LNCaP clone FGC (cell line): ENCODE measurements at regions not wholly inside any gene's neighbourhood (a gene's known extent, or its start where the extent isn't known, plus 50 kb on each side); places are given as distances from the start of the nearest gene placed in this dataset.
"Not testable (repeated sequence)": the region's sequence is repeated elsewhere in the genome, so short reads cannot be mapped to it uniquely, and the experiment has no call there.

Experiments
- DNase-seq: peaks from one replicate; pipeline ENCODE4 v3.0.0-alpha.2; 2011; ENCODE audit warnings: low read depth
- H3K4me3 ChIP-seq: 2 replicates; pipeline ENCODE4 v1.5.1; 2011; ENCODE audit warnings: mild to moderate bottlenecking, low read depth, low read length, control low read depth
- TF ChIP-seq, protein P1 (sequence below): IDR thresholded peaks from 2 replicates; pipeline ENCODE4 v1.5.1; 2012; ENCODE audit warnings: mild to moderate bottlenecking; ENCODE audit not compliant: control insufficient read depth, insufficient read depth; ENCODE audit errors: extremely low read depth

- TF ChIP-seq, protein P1, sequence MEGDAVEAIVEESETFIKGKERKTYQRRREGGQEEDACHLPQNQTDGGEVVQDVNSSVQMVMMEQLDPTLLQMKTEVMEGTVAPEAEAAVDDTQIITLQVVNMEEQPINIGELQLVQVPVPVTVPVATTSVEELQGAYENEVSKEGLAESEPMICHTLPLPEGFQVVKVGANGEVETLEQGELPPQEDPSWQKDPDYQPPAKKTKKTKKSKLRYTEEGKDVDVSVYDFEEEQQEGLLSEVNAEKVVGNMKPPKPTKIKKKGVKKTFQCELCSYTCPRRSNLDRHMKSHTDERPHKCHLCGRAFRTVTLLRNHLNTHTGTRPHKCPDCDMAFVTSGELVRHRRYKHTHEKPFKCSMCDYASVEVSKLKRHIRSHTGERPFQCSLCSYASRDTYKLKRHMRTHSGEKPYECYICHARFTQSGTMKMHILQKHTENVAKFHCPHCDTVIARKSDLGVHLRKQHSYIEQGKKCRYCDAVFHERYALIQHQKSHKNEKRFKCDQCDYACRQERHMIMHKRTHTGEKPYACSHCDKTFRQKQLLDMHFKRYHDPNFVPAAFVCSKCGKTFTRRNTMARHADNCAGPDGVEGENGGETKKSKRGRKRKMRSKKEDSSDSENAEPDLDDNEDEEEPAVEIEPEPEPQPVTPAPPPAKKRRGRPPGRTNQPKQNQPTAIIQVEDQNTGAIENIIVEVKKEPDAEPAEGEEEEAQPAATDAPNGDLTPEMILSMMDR, result no peak
- DNase-seq, result no peak
- H3K4me3 ChIP-seq, result no peak overlapping the region
These were observed 758.5 kb upstream of the CTNND2 start for GRCh38 chr5:12662545-12663314.

DNA sequence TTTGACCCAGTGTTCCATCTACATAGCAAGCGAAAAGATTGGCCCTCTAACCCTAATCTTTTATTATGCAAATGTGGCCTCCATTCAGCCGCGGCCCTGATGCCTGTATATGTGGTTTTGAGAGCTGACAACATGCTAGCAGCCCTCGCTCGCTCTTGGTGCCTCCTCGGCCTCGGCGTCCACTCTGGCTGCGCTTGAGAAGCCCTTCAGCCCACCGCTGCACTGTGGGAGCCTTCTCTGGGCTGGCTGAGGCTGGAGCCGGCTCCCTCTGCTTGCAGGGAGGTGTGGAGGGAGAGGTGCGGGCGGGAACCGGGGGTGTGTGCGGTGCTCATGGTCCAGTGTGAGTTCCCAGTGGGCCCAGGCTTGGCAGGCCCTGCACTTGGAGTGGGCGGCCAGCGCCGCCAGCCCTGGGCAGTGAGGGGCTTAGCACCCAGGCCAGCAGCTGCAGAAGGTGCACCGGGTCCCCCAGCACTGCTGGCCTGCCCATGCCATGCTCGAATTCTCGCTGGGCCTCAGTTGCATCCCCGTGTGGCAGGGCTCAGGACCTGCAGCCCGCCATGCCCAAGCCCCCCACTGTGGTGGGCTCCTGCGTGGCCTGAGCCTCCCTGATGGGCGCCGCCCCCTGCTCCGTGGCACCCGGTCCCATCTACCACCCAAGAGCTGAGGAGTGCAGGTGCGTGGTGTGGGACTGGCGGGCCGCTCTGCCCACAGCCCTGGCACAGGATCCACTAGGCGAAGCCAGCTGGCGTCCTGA is 757.5 kb upstream of the CTNND2 start:
- TF ChIP-seq, protein P1, result no peak
- no peak for DNase-seq
- H3K4me3 ChIP-seq, result no peak overlapping the region

DNA sequence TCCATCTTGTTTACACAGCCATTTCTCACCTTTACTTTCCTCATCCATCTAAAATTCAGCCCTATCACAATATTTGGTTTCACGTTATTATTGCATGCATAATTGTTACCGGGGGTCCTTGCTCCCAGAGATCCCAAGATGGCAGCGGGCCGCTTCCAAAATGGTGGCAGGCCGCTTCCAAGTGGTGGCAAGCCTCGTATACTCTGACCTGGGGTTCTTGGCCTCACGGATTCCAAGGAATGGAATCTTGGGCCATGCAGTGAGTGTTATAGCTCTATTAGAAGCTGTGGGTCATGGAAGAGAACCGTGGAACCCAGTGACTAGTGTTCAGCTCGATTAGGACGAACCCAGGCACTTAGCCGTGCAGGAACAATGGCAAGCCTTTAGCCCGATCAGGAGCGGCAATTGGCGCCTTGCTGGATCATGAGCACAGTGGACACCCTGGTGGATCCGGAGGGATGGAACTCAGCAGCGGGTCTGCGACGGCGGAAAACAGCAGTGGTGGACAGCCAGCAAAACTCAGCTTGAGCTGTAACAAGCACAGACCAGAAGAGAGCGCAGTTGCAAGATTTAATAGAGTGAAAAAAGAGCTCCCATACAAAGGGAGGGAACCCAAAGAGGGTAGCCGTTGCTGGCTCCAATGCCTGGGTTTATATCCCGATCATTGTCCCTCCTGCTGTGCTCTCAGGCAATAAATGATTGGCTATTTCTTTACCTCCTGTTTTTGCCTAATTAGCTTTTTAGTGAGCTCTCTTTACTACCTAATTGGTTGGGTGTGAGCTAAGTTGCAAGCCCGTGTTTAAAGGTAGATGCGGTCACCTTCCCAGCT is 756.2 kb upstream of the CTNND2 start:
- DNase-seq, H3K4me3 ChIP-seq: not testable (repeated sequence)

- no peak overlapping the region for H3K4me3 ChIP-seq
- no peak for DNase-seq
- TF ChIP-seq, protein P1, result no peak
These were observed 755.4 kb upstream of the CTNND2 start for GRCh38 chr5:12659686-12660085.

- no peak for DNase-seq
- TF ChIP-seq, protein P1, result no peak
- H3K4me3 ChIP-seq, result no peak overlapping the region
These were observed 754.7 kb upstream of the CTNND2 start for GRCh38 chr5:12658871-12659446.

GRCh38 chr5:12657914-12658474 is 753.7 kb upstream of the CTNND2 start:
- not testable (repeated sequence) for DNase-seq, H3K4me3 ChIP-seq

- DNase-seq, result no peak
- H3K4me3 ChIP-seq, result no peak overlapping the region
- TF ChIP-seq, protein P1, result no peak
These were observed 751.4 kb upstream of the CTNND2 start for GRCh38 chr5:12655675-12656074.
